ENCODE measurements at regions not wholly inside any gene's neighbourhood (a gene's known extent, or its start where the extent isn't known, plus 50 kb on each side); places are given as distances from the start of the nearest gene placed in this dataset.

- no peak for TF ChIP-seq SP4 (IDR thresholded peaks at IDR 0.05; ENCODE audit: low read length)
- TF ChIP-seq CREB1 (IDR thresholded peaks at IDR 0.05): no peak
- peak; percentile 64; the same call in 1 of the 2 replicates for TF ChIP-seq SP1 (IDR thresholded peaks at IDR 0.05; ENCODE audit: low read depth, low read length)
- no peak for TF ChIP-seq CTBP2 (IDR thresholded peaks at IDR 0.05; ENCODE audit: borderline replicate concordance, insufficient read depth, insufficient read length, low read length)
Measured at GRCh38 chr22:27372969-27373670, 428.4 kb downstream of the MN1 start (continued).

Data from H1 (cell line).